GM19397 (cell line): ENCODE measurements at regions not wholly inside any gene's neighbourhood (a gene's known extent, or its start where the extent isn't known, plus 50 kb on each side); places are given as distances from the start of the nearest gene placed in this dataset.
"Not testable (repeated sequence)": the region's sequence is repeated elsewhere in the genome, so short reads cannot be mapped to it uniquely, and the experiment has no call there.

ENCODE experiments used
- ATAC-seq: cut with Tn5 transposase; IDR thresholded peaks from one replicate; pipeline ENCODE4 v1.9.1; 2021; ENCODE audit warnings: mild to moderate bottlenecking, moderate library complexity; ENCODE audit not compliant: unreplicated experiment

- no peak for ATAC-seq
Observed at GRCh38 chr3:69688400-69688799, 50.9 kb upstream of the MITF start.

- ATAC-seq = no peak
Observed at GRCh38 chr3:69687641-69688040, 51.6 kb upstream of the MITF start.

GRCh38 chr3:69686056-69686455, 53.2 kb upstream of the MITF start:
- no peak for ATAC-seq

GRCh38 chr3:69684309-69684961, 54.8 kb upstream of the MITF start:
- no peak for ATAC-seq

- ATAC-seq = no peak
Observed at GRCh38 chr3:69683082-69683806, 56.0 kb upstream of the MITF start.

- not testable (repeated sequence) for ATAC-seq
Observed at GRCh38 chr3:69677456-69677855, 61.8 kb upstream of the MITF start.

GRCh38 chr3:69675786-69676530, 63.3 kb upstream of the MITF start:
- no peak for ATAC-seq

- no peak for ATAC-seq
Observed at GRCh38 chr3:69674752-69675151, 64.5 kb upstream of the MITF start.

- no peak for ATAC-seq
Observed at GRCh38 chr3:69671082-69671952, 67.9 kb upstream of the MITF start.

- ATAC-seq = no peak
Observed at GRCh38 chr3:69669070-69669469, 70.2 kb upstream of the MITF start.

- ATAC-seq = no peak
Observed at GRCh38 chr3:69665026-69665737, 74.1 kb upstream of the MITF start.

- no peak for ATAC-seq
Observed at GRCh38 chr3:69660631-69661030, 78.6 kb upstream of the MITF start.

- ATAC-seq = no peak
Observed at GRCh38 chr3:69659180-69659910, 79.9 kb upstream of the MITF start.

GRCh38 chr3:69658514-69659140, 80.6 kb upstream of the MITF start:
- ATAC-seq = no peak

- ATAC-seq = not testable (repeated sequence)
Observed at GRCh38 chr3:69657030-69657429, 82.2 kb upstream of the MITF start.

GRCh38 chr3:69651765-69652164, 87.5 kb upstream of the MITF start:
- no peak for ATAC-seq

GRCh38 chr3:69650066-69650419, 89.2 kb upstream of the MITF start:
- ATAC-seq = no peak

- ATAC-seq = no peak
Observed at GRCh38 chr3:69649120-69650065, 89.9 kb upstream of the MITF start.
